H9 (cell line): ENCODE measurements at regions not wholly inside any gene's neighbourhood (a gene's known extent, or its start where the extent isn't known, plus 50 kb on each side); places are given as distances from the start of the nearest gene placed in this dataset.

Experiments
- DNase-seq: peaks from one replicate; pipeline ENCODE4 v3.0.0-alpha.2; 2017
- H2AFZ ChIP-seq: one replicate; pipeline ENCODE4 v1.6.1; 2013; ENCODE audit warnings: mild to moderate bottlenecking, low read length, control low read depth, moderate library complexity
- H2AK5ac ChIP-seq: 2 replicates; pipeline ENCODE4 v1.6.1; 2013; ENCODE audit warnings: low read length, control low read depth, mixed read lengths; ENCODE audit not compliant: insufficient read length
- H2BK120ac ChIP-seq: one replicate; pipeline ENCODE4 v1.6.1; 2013; ENCODE audit warnings: low read depth, mild to moderate bottlenecking, low read length, control low read depth, inconsistent platforms; ENCODE audit not compliant: poor library complexity, severe bottlenecking
- H2BK12ac ChIP-seq: 2 replicates; pipeline ENCODE4 v1.6.1; 2013; ENCODE audit warnings: low read length, control low read depth, mixed read lengths, low read depth; ENCODE audit not compliant: insufficient read length
- H2BK15ac ChIP-seq: 2 replicates; pipeline ENCODE4 v1.6.1; 2013; ENCODE audit warnings: low read depth, low read length, control low read depth
- H2BK20ac ChIP-seq: one replicate; pipeline ENCODE4 v1.6.1; 2013; ENCODE audit warnings: low read depth, mild to moderate bottlenecking, low read length, control low read depth, inconsistent platforms; ENCODE audit not compliant: poor library complexity, severe bottlenecking
- H2BK5ac ChIP-seq: 2 replicates; pipeline ENCODE4 v1.6.1; 2013; ENCODE audit warnings: low read length, control low read depth, mixed read lengths; ENCODE audit not compliant: insufficient read length
- H3K14ac ChIP-seq: 2 replicates; pipeline ENCODE4 v1.6.1; 2013; ENCODE audit warnings: low read length, control low read depth; ENCODE audit not compliant: insufficient read depth
- H3K18ac ChIP-seq: 2 replicates; pipeline ENCODE4 v1.6.1; 2013; ENCODE audit warnings: low read depth, mild to moderate bottlenecking, mixed read lengths, low read length, control low read depth; ENCODE audit not compliant: insufficient read length
- H3K23ac ChIP-seq: 2 replicates; pipeline ENCODE4 v1.6.1; 2013; ENCODE audit warnings: low read length, control low read depth, mixed read lengths, low read depth; ENCODE audit not compliant: insufficient read length
- H3K23me2 ChIP-seq: 2 replicates; pipeline ENCODE4 v1.6.1; 2013; ENCODE audit warnings: low read depth, mild to moderate bottlenecking, mixed read lengths, low read length, control low read depth; ENCODE audit not compliant: insufficient read length, poor library complexity, severe bottlenecking
- H3K27ac ChIP-seq: 2 replicates; pipeline ENCODE4 v1.5.1; 2013; ENCODE audit warnings: low read length, control low read depth, mixed read lengths, low read depth; ENCODE audit not compliant: insufficient read length
- H3K27me3 ChIP-seq: 2 replicates; pipeline ENCODE4 v1.6.1; 2013; ENCODE audit warnings: low read length, control low read depth, inconsistent platforms; ENCODE audit not compliant: insufficient read depth
- H3K4ac ChIP-seq: 2 replicates; pipeline ENCODE4 v1.6.1; 2013; ENCODE audit warnings: low read depth, mild to moderate bottlenecking, control low read depth, inconsistent platforms, low read length, moderate library complexity
- H3K4me1 ChIP-seq: 2 replicates; pipeline ENCODE4 v1.6.1; 2013; ENCODE audit warnings: low read length, control low read depth, inconsistent platforms; ENCODE audit not compliant: insufficient read depth
- H3K4me2 ChIP-seq: 2 replicates; pipeline ENCODE4 v1.6.1; 2013; ENCODE audit warnings: low read length, control low read depth, mixed read lengths; ENCODE audit not compliant: insufficient read length, insufficient read depth
- H3K56ac ChIP-seq: 2 replicates; pipeline ENCODE4 v1.6.1; 2013; ENCODE audit warnings: low read depth, mild to moderate bottlenecking, mixed read lengths, low read length, control low read depth; ENCODE audit not compliant: insufficient read length
- H3K79me1 ChIP-seq: 2 replicates; pipeline ENCODE4 v1.6.1; 2013; ENCODE audit warnings: low read depth, mild to moderate bottlenecking, moderate library complexity, low read length, control low read depth, inconsistent platforms; ENCODE audit not compliant: insufficient read depth, poor library complexity, severe bottlenecking
- H3K79me2 ChIP-seq: 2 replicates; pipeline ENCODE4 v1.6.1; 2013; ENCODE audit warnings: low read length, control low read depth, inconsistent platforms; ENCODE audit not compliant: insufficient read depth
- H3K9ac ChIP-seq: 2 replicates; pipeline ENCODE4 v1.6.1; 2013; ENCODE audit warnings: low read length, control low read depth, mixed read lengths; ENCODE audit not compliant: insufficient read length; ENCODE audit errors: extremely low read depth
- H3K9me3 ChIP-seq: one replicate; pipeline ENCODE4 v1.6.1; 2013; ENCODE audit warnings: low read depth, low read length, inconsistent platforms; ENCODE audit not compliant: control insufficient read depth
- H3T11ph ChIP-seq: one replicate; pipeline ENCODE4 v1.6.1; 2013; ENCODE audit warnings: mild to moderate bottlenecking, low read length, control low read depth, inconsistent platforms
- H4K20me1 ChIP-seq: one replicate; pipeline ENCODE4 v1.6.1; 2013; ENCODE audit not compliant: control insufficient read depth, insufficient read length, insufficient read depth
- H4K5ac ChIP-seq: 2 replicates; pipeline ENCODE4 v1.6.1; 2013; ENCODE audit warnings: low read depth, mild to moderate bottlenecking, mixed read lengths, low read length, control low read depth; ENCODE audit not compliant: insufficient read length
- H4K8ac ChIP-seq: replicated peaks from 2 replicates; pipeline ENCODE4 v1.6.1; 2013; ENCODE audit warnings: low read length, control low read depth, mixed read lengths, low read depth; ENCODE audit not compliant: insufficient read length
- H4K91ac ChIP-seq: 2 replicates; pipeline ENCODE4 v1.6.1; 2013; ENCODE audit warnings: low read depth, mild to moderate bottlenecking, moderate library complexity, mixed read lengths, low read length, control low read depth; ENCODE audit not compliant: insufficient read length
- H3K27ac Mint-ChIP-seq, 3 experiments: 2 replicates in 2 of 3; 3 replicates in 1 of 3; pipeline ENCODE4 v1.8.0; 2020 to 2021; ENCODE audit warnings: mixed read lengths in 3 of 3, mild to moderate bottlenecking in 1 of 3, moderate library complexity in 1 of 3
- H3K27me3 Mint-ChIP-seq: 2 replicates; pipeline ENCODE4 v1.8.0; 2021; ENCODE audit warnings: low read depth, mild to moderate bottlenecking, moderate library complexity, mixed read lengths
- H3K36me3 Mint-ChIP-seq, 3 experiments: 2 replicates in 2 of 3; 3 replicates in 1 of 3; pipeline ENCODE4 v1.8.0; 2020 to 2021; ENCODE audit warnings: low read depth in 3 of 3, mixed read lengths in 3 of 3; ENCODE audit not compliant: insufficient read depth in 1 of 3
- H3K4me1 Mint-ChIP-seq, 2 experiments: 2 replicates each; pipeline ENCODE4 v1.8.0; 2020; ENCODE audit warnings: mixed read lengths in 2 of 2
- H3K4me3 Mint-ChIP-seq, 2 experiments: 2 replicates in 1 of 2; 3 replicates in 1 of 2; pipeline ENCODE4 v1.8.0; 2020 to 2021; ENCODE audit warnings: mild to moderate bottlenecking in 2 of 2, mixed read lengths in 2 of 2, moderate library complexity in 1 of 2
- H3K9me3 Mint-ChIP-seq, 2 experiments: 2 replicates in 1 of 2; 3 replicates in 1 of 2; pipeline ENCODE4 v1.8.0; 2020; ENCODE audit warnings: mild to moderate bottlenecking in 2 of 2, mixed read lengths in 2 of 2, moderate library complexity in 1 of 2
- CTCF ChIP-seq: fragments of 200-600 bp; sonication (generic); conservative IDR thresholded peaks from 3 replicates; pipeline ENCODE4 v1.8.0; 2021; ENCODE audit warnings: antibody characterized with exemption, mild to moderate bottlenecking
- WGBS: extraction: QIAGEN DNeasy Blood & Tissue Kit; methylation state at CpG from one replicate; pipeline ENCODE4 v1.1.7; 2013; ENCODE audit warnings: missing lambda C conversion rate, low lambda C conversion rate, mixed read lengths; ENCODE audit not compliant: insufficient read length; ENCODE audit errors: extremely low coverage; 5-methylcytosine and 5-hydroxymethylcytosine counted together

- H4K5ac ChIP-seq: no peak overlapping the region
- H2AFZ ChIP-seq: no peak overlapping the region
- H3K23me2 ChIP-seq: no peaks in the 10 kb centered on the region
- no peak overlapping the region for H3K4ac ChIP-seq
- H3K27me3 ChIP-seq: no peaks in the 10 kb centered on the region
- no peak for TF ChIP-seq CTCF
- no peak overlapping the region for H2BK20ac ChIP-seq
- H2BK120ac ChIP-seq: no peak overlapping the region
- no peak overlapping the region for H3K27ac ChIP-seq
- WGBS: no CpG with 5 or more reads among the region's 2 CpGs
- no peaks in the 10 kb centered on the region for H3K4me1 ChIP-seq
- H3K79me1 ChIP-seq: no peaks in the 10 kb centered on the region
- peaks cover 20 to 22% of the 10 kb centered on the region in 2 experiments for H3K9me3 Mint-ChIP-seq
- no peak overlapping the region for H3K18ac ChIP-seq
- peaks cover 3 to 4% (median 3%) of the 10 kb centered on the region in 3 experiments; a peak in 4 of 7 replicates for H3K36me3 Mint-ChIP-seq
- H2BK12ac ChIP-seq: no peak overlapping the region
- no peak overlapping the region for H3K4me2 ChIP-seq
- H4K91ac ChIP-seq: no peak overlapping the region
- no peaks in the 10 kb centered on the region for H3K27me3 Mint-ChIP-seq
- H2AK5ac ChIP-seq: no peak overlapping the region
- H2BK5ac ChIP-seq: no peak overlapping the region
- H3K23ac ChIP-seq: no peak overlapping the region
- DNase-seq: no peak
- peaks cover 8% of the 10 kb centered on the region for H3K9me3 ChIP-seq
- no peak overlapping the region for H3K9ac ChIP-seq
- no peak overlapping the region for H2BK15ac ChIP-seq
- H3T11ph ChIP-seq: no peak overlapping the region
- no peak overlapping the region for H3K4me3 Mint-ChIP-seq
- no peak overlapping the region for H3K56ac ChIP-seq
- no peak overlapping the region for H4K8ac ChIP-seq
- H3K27ac Mint-ChIP-seq: no peak overlapping the region; a peak in 1 of 7 replicates
- no peaks in the 10 kb centered on the region for H3K4me1 Mint-ChIP-seq
- no peaks in the 10 kb centered on the region for H3K79me2 ChIP-seq
- H3K14ac ChIP-seq: no peak overlapping the region
- no peaks in the 10 kb centered on the region for H4K20me1 ChIP-seq
Measured at GRCh38 chr3:134084242-134084950, 54.7 kb upstream of the SLCO2A1 start.
